Left ventricle myocardium inferior (tissue), 1 donor: ENCODE measurements at regions not wholly inside any gene's neighbourhood (a gene's known extent, or its start where the extent isn't known, plus 50 kb on each side); places are given as distances from the start of the nearest gene placed in this dataset.

ENCODE experiments used
- DNase-seq: peaks from one replicate; pipeline ENCODE4 v3.0.0-alpha.2; 2020
- H3K27ac ChIP-seq: fragments of 200-600 bp; replicated peaks from 2 replicates; pipeline ENCODE4 v1.8.0; 2021
- H3K27me3 ChIP-seq: fragments of 200-600 bp; 2 replicates; pipeline ENCODE4 v1.8.0; 2021; ENCODE audit warnings: low read depth
- H3K36me3 ChIP-seq: fragments of 200-600 bp; 2 replicates; pipeline ENCODE4 v1.8.0; 2021
- H3K4me1 ChIP-seq: fragments of 200-600 bp; 2 replicates; pipeline ENCODE4 v1.8.0; 2021
- H3K4me3 ChIP-seq: fragments of 200-600 bp; 2 replicates; pipeline ENCODE4 v1.8.0; 2021; ENCODE audit warnings: mild to moderate bottlenecking, moderate library complexity
- H3K9me3 ChIP-seq: fragments of 200-600 bp; replicated peaks from 2 replicates; pipeline ENCODE4 v1.8.0; 2021
- intact Hi-C: fragments of 100-400 bp; cut with micrococcal nuclease; formaldehyde crosslinking; loops from one replicate; pipeline ENCODE4 v1.11.0; 2022
- TF ChIP-seq, protein P1 (sequence below): fragments of 200-600 bp; IDR thresholded peaks from 2 replicates; pipeline ENCODE4 v1.8.0; 2021; ENCODE audit warnings: antibody characterized with exemption, mild to moderate bottlenecking, borderline replicate concordance
- donor health status: DM: no; HTN: yes; CAD: no; lungs with severe emphysema.

DNA sequence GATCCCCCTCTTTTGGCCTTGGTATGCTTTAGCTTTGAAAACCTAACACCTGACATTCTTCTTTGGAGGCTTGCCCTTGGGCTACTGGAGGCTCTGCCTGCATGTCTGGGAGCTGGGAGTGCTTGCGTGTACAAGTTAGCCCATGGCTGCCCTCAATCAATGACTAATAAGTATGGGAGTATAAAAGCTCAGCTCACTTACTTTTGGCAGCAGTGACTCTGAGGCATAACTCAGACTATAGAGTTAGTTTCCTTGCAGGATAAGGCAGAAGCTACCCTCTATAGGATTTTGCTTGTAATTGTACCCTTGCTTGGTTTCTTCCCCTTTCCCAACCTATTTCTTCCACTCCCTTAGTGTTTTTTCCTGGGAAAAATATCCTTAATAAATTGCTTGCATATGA is 247.9 kb downstream of the PPP1R2C start:
- Histone ChIP-seq H3K27ac (no peak overlapping the region), H3K27me3 (no peaks in the 10 kb centered on the region), H3K36me3 (no peaks in the 10 kb centered on the region), H3K4me3 (no peak overlapping the region), H3K4me1 (no peaks in the 10 kb centered on the region), H3K9me3 (no peaks in the 10 kb centered on the region)
- TF ChIP-seq, protein P1, sequence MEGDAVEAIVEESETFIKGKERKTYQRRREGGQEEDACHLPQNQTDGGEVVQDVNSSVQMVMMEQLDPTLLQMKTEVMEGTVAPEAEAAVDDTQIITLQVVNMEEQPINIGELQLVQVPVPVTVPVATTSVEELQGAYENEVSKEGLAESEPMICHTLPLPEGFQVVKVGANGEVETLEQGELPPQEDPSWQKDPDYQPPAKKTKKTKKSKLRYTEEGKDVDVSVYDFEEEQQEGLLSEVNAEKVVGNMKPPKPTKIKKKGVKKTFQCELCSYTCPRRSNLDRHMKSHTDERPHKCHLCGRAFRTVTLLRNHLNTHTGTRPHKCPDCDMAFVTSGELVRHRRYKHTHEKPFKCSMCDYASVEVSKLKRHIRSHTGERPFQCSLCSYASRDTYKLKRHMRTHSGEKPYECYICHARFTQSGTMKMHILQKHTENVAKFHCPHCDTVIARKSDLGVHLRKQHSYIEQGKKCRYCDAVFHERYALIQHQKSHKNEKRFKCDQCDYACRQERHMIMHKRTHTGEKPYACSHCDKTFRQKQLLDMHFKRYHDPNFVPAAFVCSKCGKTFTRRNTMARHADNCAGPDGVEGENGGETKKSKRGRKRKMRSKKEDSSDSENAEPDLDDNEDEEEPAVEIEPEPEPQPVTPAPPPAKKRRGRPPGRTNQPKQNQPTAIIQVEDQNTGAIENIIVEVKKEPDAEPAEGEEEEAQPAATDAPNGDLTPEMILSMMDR: no peak
- intact Hi-C loops: no loop called here
- DNase-seq: no peak

- no peaks in the 10 kb centered on the region for H3K27me3 ChIP-seq
- no peaks in the 10 kb centered on the region for H3K4me1 ChIP-seq
- intact Hi-C loops: no loop called here
- TF ChIP-seq, protein P1: no peak
- H3K9me3 ChIP-seq: no peaks in the 10 kb centered on the region
- H3K4me3 ChIP-seq: no peak overlapping the region
- H3K27ac ChIP-seq: no peak overlapping the region
- no peak for DNase-seq
- H3K36me3 ChIP-seq: no peaks in the 10 kb centered on the region
Measured at GRCh38 chrX:42524379-42524778, 253.6 kb downstream of the PPP1R2C start.

GRCh38 chrX:42519666-42520231 is 258.2 kb downstream of the PPP1R2C start:
- no peak overlapping the region for H3K27ac ChIP-seq
- TF ChIP-seq, protein P1: no peak
- no peak for DNase-seq
- no peaks in the 10 kb centered on the region for H3K27me3 ChIP-seq
- H3K4me1 ChIP-seq: no peaks in the 10 kb centered on the region
- intact Hi-C loops: no loop called here
- no peak overlapping the region for H3K4me3 ChIP-seq
- H3K9me3 ChIP-seq: no peaks in the 10 kb centered on the region
- H3K36me3 ChIP-seq: no peaks in the 10 kb centered on the region

DNA sequence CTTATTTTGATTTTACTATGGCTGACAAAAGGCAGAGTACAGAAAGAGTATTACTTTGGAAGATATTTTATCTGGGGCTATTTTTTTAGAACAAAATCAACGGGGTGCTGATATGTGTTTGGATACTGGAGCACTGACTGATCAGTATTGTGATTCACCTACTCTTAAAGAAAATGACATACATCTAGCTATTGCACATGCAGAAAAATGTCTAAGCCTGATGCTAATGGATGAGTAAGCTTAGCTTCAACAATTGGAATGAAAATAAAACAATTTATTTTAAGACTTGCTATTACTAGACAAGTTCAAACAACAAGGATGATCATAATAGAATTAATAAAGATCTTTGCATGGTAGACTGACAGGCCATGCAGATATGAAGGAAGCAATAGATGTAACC is 262.0 kb downstream of the PPP1R2C start:
- Histone ChIP-seq H3K27ac (no peak overlapping the region), H3K4me3 (no peak overlapping the region), H3K36me3 (no peaks in the 10 kb centered on the region), H3K4me1 (no peaks in the 10 kb centered on the region), H3K9me3 (peaks cover 6% of the 10 kb centered on the region), H3K27me3 (no peaks in the 10 kb centered on the region)
- intact Hi-C loops: no loop called here
- TF ChIP-seq, protein P1: no peak
- DNase-seq: no peak

DNA sequence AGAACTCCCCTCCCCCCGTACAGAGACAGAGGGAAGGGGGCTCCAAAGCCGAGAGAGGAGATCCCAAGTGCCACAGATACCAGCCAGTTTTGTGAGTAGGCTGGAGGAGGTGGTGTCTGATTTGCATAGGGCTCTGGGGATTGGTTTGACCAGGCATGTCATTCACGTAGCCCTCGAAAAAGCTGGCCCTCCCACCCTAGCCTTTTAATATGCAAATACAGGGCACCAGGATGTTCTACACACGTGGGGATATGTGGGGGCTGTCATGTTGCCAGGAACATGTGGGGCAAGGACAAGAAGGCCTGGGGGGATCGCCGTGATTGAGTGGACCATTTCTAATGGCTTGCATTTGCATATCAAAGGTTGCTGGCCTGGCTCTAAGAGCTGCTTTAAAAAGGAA is 272.9 kb downstream of the PPP1R2C start:
- intact Hi-C loops: no loop called here
- no peaks in the 10 kb centered on the region for H3K27me3 ChIP-seq
- no peak for DNase-seq
- H3K4me3 ChIP-seq: no peak overlapping the region
- no peak overlapping the region for H3K27ac ChIP-seq
- H3K36me3 ChIP-seq: no peaks in the 10 kb centered on the region
- H3K9me3 ChIP-seq: no peaks in the 10 kb centered on the region
- TF ChIP-seq, protein P1: no peak
- no peaks in the 10 kb centered on the region for H3K4me1 ChIP-seq

- Histone ChIP-seq H3K27me3 (no peaks in the 10 kb centered on the region), H3K36me3 (no peaks in the 10 kb centered on the region), H3K9me3 (no peaks in the 10 kb centered on the region), H3K27ac (no peak overlapping the region), H3K4me1 (no peaks in the 10 kb centered on the region), H3K4me3 (no peak overlapping the region)
- no peak for DNase-seq
- TF ChIP-seq, protein P1: no peak
- intact Hi-C loops: no loop called here
Measured at GRCh38 chrX:42499620-42500019, 278.3 kb downstream of the PPP1R2C start.
